IMR-90 (cell line): ENCODE measurements at regions not wholly inside any gene's neighbourhood (a gene's known extent, or its start where the extent isn't known, plus 50 kb on each side); places are given as distances from the start of the nearest gene placed in this dataset.

Source experiments
- ATAC-seq: fragments of 200-7000 bp; cut with Tn5 transposase; 2 replicates; pipeline ENCODE4 v1.9.1; 2020; ENCODE audit warnings: low read depth, mild to moderate bottlenecking, moderate library complexity
- BruUV-seq: library from RNA; stranded (reverse); fragments of 400-500 nt; replicated peaks from 2 replicates; lab custom pipeline; 2021; lab: Mats Ljungman, UMichigan
- CTCF ChIA-PET: fragments of 300-600 bp; formaldehyde crosslinking; extraction: SDS; loops from one replicate; lab custom pipeline; 2021; ENCODE audit warnings: antibody characterized with exemption; lab: Yijun Ruan, JAX
- POLR2A ChIA-PET: fragments of 300-600 bp; sonication (Branson Sonifier 250); formaldehyde crosslinking; loops from one replicate; lab custom pipeline; 2022; ENCODE audit warnings: antibody characterized with exemption; ENCODE audit not compliant: unreplicated experiment; lab: Charles Lee
- DNase-seq: peaks from one replicate; pipeline ENCODE4 v3.0.0; 2013
- H2AFZ ChIP-seq: replicated peaks from 2 replicates; pipeline ENCODE3; 2013; ENCODE audit warnings: low read length, mild to moderate bottlenecking; ENCODE audit not compliant: poor library complexity
- H2AK5ac ChIP-seq: 2 replicates; pipeline ENCODE4 v1.6.1; 2013; ENCODE audit warnings: low read depth, low read length, inconsistent platforms
- H2AK9ac ChIP-seq: replicated peaks from 2 replicates; pipeline ENCODE3; 2013; ENCODE audit warnings: mild to moderate bottlenecking, low read depth, low read length, moderate library complexity; ENCODE audit not compliant: poor library complexity
- H2BK120ac ChIP-seq: 2 replicates; pipeline ENCODE4 v1.6.1; 2013; ENCODE audit warnings: low read depth, low read length, inconsistent platforms
- H2BK15ac ChIP-seq: 3 replicates; pipeline ENCODE4 v1.6.1; 2013; ENCODE audit warnings: low read depth, low read length, inconsistent platforms
- H2BK20ac ChIP-seq: 2 replicates; pipeline ENCODE4 v1.6.1; 2013; ENCODE audit warnings: low read depth, mild to moderate bottlenecking, inconsistent platforms, low read length, moderate library complexity
- H2BK5ac ChIP-seq: 2 replicates; pipeline ENCODE4 v1.6.1; 2013; ENCODE audit warnings: mild to moderate bottlenecking, low read depth, low read length, inconsistent platforms; ENCODE audit not compliant: poor library complexity, severe bottlenecking
- H3K14ac ChIP-seq: replicated peaks from 2 replicates; pipeline ENCODE4 v1.6.1; 2013; ENCODE audit warnings: low read depth, low read length, inconsistent platforms
- H3K18ac ChIP-seq: 2 replicates; pipeline ENCODE4 v1.6.1; 2013; ENCODE audit warnings: low read depth, low read length, control low read depth
- H3K23ac ChIP-seq: 2 replicates; pipeline ENCODE4 v1.6.1; 2013; ENCODE audit warnings: low read depth, low read length, inconsistent platforms
- H3K27ac ChIP-seq: 2 replicates; pipeline ENCODE4 v1.5.1; 2013; ENCODE audit warnings: mild to moderate bottlenecking, control low read depth, low read length; ENCODE audit not compliant: insufficient read depth
- H3K27me3 ChIP-seq: 2 replicates; pipeline ENCODE4 v1.6.1; 2013; ENCODE audit warnings: low read length; ENCODE audit not compliant: control insufficient read depth, insufficient read depth
- H3K36me3 ChIP-seq: 2 replicates; pipeline ENCODE4 v1.6.1; 2013; ENCODE audit warnings: low read length, mixed read lengths; ENCODE audit not compliant: control insufficient read depth, insufficient read depth
- H3K4ac ChIP-seq: 2 replicates; pipeline ENCODE4 v1.6.1; 2013; ENCODE audit warnings: low read depth, low read length, inconsistent platforms
- H3K4me1 ChIP-seq: 2 replicates; pipeline ENCODE4 v1.6.1; 2013; ENCODE audit warnings: low read length, mixed read lengths; ENCODE audit not compliant: control insufficient read depth, insufficient read depth
- H3K4me2 ChIP-seq: 2 replicates; pipeline ENCODE4 v1.6.1; 2013; ENCODE audit warnings: low read depth, mild to moderate bottlenecking, control low read depth, low read length, moderate library complexity
- H3K4me3 ChIP-seq: 2 replicates; pipeline ENCODE4 v1.5.1; 2013; ENCODE audit warnings: low read depth, mild to moderate bottlenecking, control low read depth, low read length, moderate library complexity; ENCODE audit not compliant: insufficient read depth
- H3K56ac ChIP-seq: 2 replicates; pipeline ENCODE4 v1.6.1; 2013; ENCODE audit warnings: low read length, inconsistent platforms; ENCODE audit not compliant: insufficient read depth; ENCODE audit errors: extremely low read depth
- H3K79me1 ChIP-seq, 2 experiments: 2 replicates each; pipeline ENCODE4 v1.6.1; 2013; ENCODE audit warnings: low read length in 2 of 2, inconsistent platforms in 1 of 2, low read depth in 1 of 2
- H3K9ac ChIP-seq: 2 replicates; pipeline ENCODE4 v1.6.1; 2013; ENCODE audit warnings: low read depth, low read length, control low read depth
- H3K9me1 ChIP-seq: 2 replicates; pipeline ENCODE4 v1.6.1; 2013; ENCODE audit warnings: low read length, inconsistent platforms; ENCODE audit not compliant: insufficient read depth
- H3K9me3 ChIP-seq: 2 replicates; pipeline ENCODE4 v1.6.1; 2013; ENCODE audit warnings: low read length; ENCODE audit not compliant: control insufficient read depth, insufficient read depth
- H4K20me1 ChIP-seq: 2 replicates; pipeline ENCODE4 v1.6.1; 2013; ENCODE audit warnings: low read length, inconsistent platforms; ENCODE audit not compliant: insufficient read depth
- H4K5ac ChIP-seq: 2 replicates; pipeline ENCODE4 v1.6.1; 2013; ENCODE audit warnings: mild to moderate bottlenecking, low read depth, low read length, control low read depth
- H4K8ac ChIP-seq, 2 experiments: 2 replicates each; pipeline ENCODE4 v1.6.1; 2013; ENCODE audit warnings: low read depth in 2 of 2, low read length in 2 of 2, control low read depth in 1 of 2, inconsistent platforms in 1 of 2
- H4K91ac ChIP-seq: 2 replicates; pipeline ENCODE4 v1.6.1; 2013; ENCODE audit warnings: low read depth, low read length, inconsistent platforms; ENCODE audit not compliant: insufficient read depth
- BHLHE40 ChIP-seq: fragments of 150-350 bp; IDR thresholded peaks from 2 replicates; pipeline ENCODE4 v1.6.1; 2016; ENCODE audit warnings: mild to moderate bottlenecking, low read depth, low read length
- CHD1 ChIP-seq: IDR thresholded peaks from 2 replicates; pipeline ENCODE4 v1.6.1; 2012; ENCODE audit warnings: low read depth, low read length, improper control_type of control experiment
- CTCF ChIP-seq: conservative IDR thresholded peaks from 2 replicates; pipeline ENCODE4 v1.5.1; 2012; ENCODE audit warnings: mild to moderate bottlenecking, low read depth, low read length, improper control_type of control experiment
- FOS ChIP-seq: fragments of 150-350 bp; IDR thresholded peaks from 2 replicates; pipeline ENCODE4 v1.6.1; 2016; ENCODE audit warnings: low read depth, low read length
- MAFK ChIP-seq: IDR thresholded peaks from 2 replicates; pipeline ENCODE4 v1.6.1; 2012; ENCODE audit warnings: low read depth, low read length, improper control_type of control experiment
- MAZ ChIP-seq: IDR thresholded peaks from 2 replicates; pipeline ENCODE4 v1.6.1; 2012; ENCODE audit warnings: low read depth, mild to moderate bottlenecking, low read length, improper control_type of control experiment, moderate library complexity, borderline replicate concordance
- RCOR1 ChIP-seq: IDR thresholded peaks from 2 replicates; pipeline ENCODE4 v1.6.1; 2012; ENCODE audit warnings: mild to moderate bottlenecking, low read length, improper control_type of control experiment; ENCODE audit not compliant: insufficient replicate concordance
- RFX5 ChIP-seq: IDR thresholded peaks from 2 replicates; pipeline ENCODE4 v1.8.0; 2012; ENCODE audit warnings: low read depth, mild to moderate bottlenecking, low read length, moderate library complexity
- SMC3 ChIP-seq: fragments of 150-350 bp; IDR thresholded peaks from 2 replicates; pipeline ENCODE4 v1.6.1; 2016; ENCODE audit warnings: low read depth, mild to moderate bottlenecking, antibody characterized with exemption, low read length, moderate library complexity
- USF2 ChIP-seq: fragments of 150-350 bp; IDR thresholded peaks from 2 replicates; pipeline ENCODE4 v1.6.1; 2017; ENCODE audit warnings: mild to moderate bottlenecking, antibody characterized with exemption, low read length, low read depth
- WGBS, 2 experiments: methylation state at CpG; one replicate each; pipeline versions ENCODE4 v1.1.5 to v1.1.7; 2013; ENCODE audit warnings: missing lambda C conversion rate in 2 of 2; ENCODE audit not compliant: insufficient read length in 1 of 2; ENCODE audit errors: extremely low coverage in 2 of 2; 5-methylcytosine and 5-hydroxymethylcytosine counted together
- dilution Hi-C: fragments of 300-500 bp; cut with HindIII; formaldehyde crosslinking; loops from one replicate; pipeline ENCODE4 v1.14.3; 2018; ENCODE audit warnings: low sequenced_read_pairs; ENCODE audit not compliant: unreplicated experiment
- in situ Hi-C: fragments of 300-500 bp; cut with MboI; formaldehyde crosslinking; loops from 3 replicates; pipeline ENCODE4 v1.14.3; 2019; ENCODE audit warnings: low sequenced_read_pairs, inconsistent platforms, mixed read lengths
- intact Hi-C: fragments of 100-400 bp; cut with micrococcal nuclease; formaldehyde crosslinking; loops from 2 replicates; pipeline ENCODE4 v1.10.0; 2022

- H3K79me1 ChIP-seq, result no peaks in the 10 kb centered on the region
- dilution Hi-C loops (no loop called here), intact Hi-C loops (no loop called here), in situ Hi-C loops (no loop called here)
- H3K27ac ChIP-seq, result no peak overlapping the region
- H3K36me3 ChIP-seq, result no peaks in the 10 kb centered on the region
- peaks cover 2% of the 10 kb centered on the region; the same call in 1 of the 2 replicates for H3K4me1 ChIP-seq
- H4K91ac ChIP-seq, result no peak overlapping the region
- no peak overlapping the region for H4K5ac ChIP-seq
- H3K27me3 ChIP-seq, result peaks cover 23% of the 10 kb centered on the region
- H3K56ac ChIP-seq, result no peak overlapping the region
- DNase-seq (no peak), ATAC-seq (no peak)
- H3K23ac ChIP-seq, result no peak overlapping the region
- POLR2A ChIA-PET, result no interaction called here
- H2BK120ac ChIP-seq, result no peak overlapping the region
- no peak overlapping the region for H3K4me3 ChIP-seq
- BruUV-seq, result no TSS peak
- no peaks in the 10 kb centered on the region for H4K20me1 ChIP-seq
- no peak overlapping the region for H3K18ac ChIP-seq
- no CpG with 5 or more reads among the region's 1 CpG for WGBS, 2 experiments
- H3K9me1 ChIP-seq, result no peaks in the 10 kb centered on the region
- no peak overlapping the region for H3K14ac ChIP-seq
- H2AFZ ChIP-seq, result no peak overlapping the region
- H3K4ac ChIP-seq, result no peak overlapping the region
- H4K8ac ChIP-seq, result no peak overlapping the region
- H3K4me2 ChIP-seq, result no peak overlapping the region
- H2AK5ac ChIP-seq, result no peak overlapping the region
- no peak overlapping the region for H2AK9ac ChIP-seq
- H2BK20ac ChIP-seq, result no peak overlapping the region
- TF ChIP-seq USF2, result no peak
- no peak for TF ChIP-seq BHLHE40
- TF ChIP-seq CHD1, result no peak
- TF ChIP-seq RFX5, result no peak
- TF ChIP-seq CTCF, result no peak
- TF ChIP-seq RCOR1, result no peak
- TF ChIP-seq FOS, result no peak
- no peak for TF ChIP-seq MAFK
- no peak for TF ChIP-seq MAZ
- TF ChIP-seq SMC3, result no peak
- no peak overlapping the region for H2BK5ac ChIP-seq
- H3K9ac ChIP-seq, result no peak overlapping the region
- no peak overlapping the region for H2BK15ac ChIP-seq
- peaks cover 3% of the 10 kb centered on the region for H3K9me3 ChIP-seq
- CTCF ChIA-PET, result interaction anchor here (1.1 kb wide), 1 partner anchor 9 kb away, joined by 3 read pairs; no protein-coding TSS in a partner anchor
These were observed 571.4 kb downstream of the MN1 start for GRCh38 chr22:27230189-27230588.
